HFF-Myc (cell line): ENCODE measurements at regions not wholly inside any gene's neighbourhood (a gene's known extent, or its start where the extent isn't known, plus 50 kb on each side); places are given as distances from the start of the nearest gene placed in this dataset.

Source experiments
- DNase-seq: peaks from one replicate; pipeline ENCODE4 v3.0.0-alpha.2; 2011; ENCODE audit warnings: low read depth; ENCODE audit errors: extremely low read depth
- H3K4me3 ChIP-seq: replicated peaks from 2 replicates; pipeline ENCODE4 v1.5.1; 2011; ENCODE audit warnings: low read depth, mild to moderate bottlenecking, control low read depth, low read length
- TF ChIP-seq, protein P1 (sequence below): IDR thresholded peaks from 2 replicates; pipeline ENCODE4 v1.5.1; 2012; ENCODE audit warnings: mild to moderate bottlenecking, low read depth, low read length, control low read depth; ENCODE audit errors: missing control alignments

DNA sequence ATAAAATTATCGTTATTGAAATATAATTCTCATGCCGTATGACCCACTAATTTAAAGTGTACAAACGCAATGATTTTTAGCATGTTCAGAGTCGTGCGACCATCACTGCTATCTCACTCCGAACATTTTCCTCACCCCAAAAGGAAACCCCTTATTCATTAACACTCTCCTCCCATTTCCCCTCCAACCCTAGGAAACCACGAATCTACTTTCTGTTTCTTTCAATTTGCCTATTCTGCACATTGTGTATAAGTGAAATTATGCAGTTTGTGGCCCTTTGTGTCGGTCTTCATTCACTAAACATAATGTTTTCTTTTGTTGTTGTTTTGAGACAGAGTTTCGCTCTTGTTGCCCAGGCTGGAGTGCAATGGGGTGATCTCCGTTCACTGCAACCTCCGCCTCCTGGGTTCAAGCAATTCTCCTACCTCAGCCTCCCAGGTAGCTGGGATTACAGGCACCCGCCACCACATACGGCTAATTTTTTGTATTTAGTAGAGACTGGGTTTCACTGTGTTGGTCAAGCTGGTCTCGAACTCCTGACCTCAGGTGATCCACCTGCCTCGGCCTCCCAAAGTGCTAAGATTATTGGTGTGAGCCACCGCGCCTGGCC is 99.7 kb upstream of the ZNF217 start:
- no peak for DNase-seq
- TF ChIP-seq, protein P1, sequence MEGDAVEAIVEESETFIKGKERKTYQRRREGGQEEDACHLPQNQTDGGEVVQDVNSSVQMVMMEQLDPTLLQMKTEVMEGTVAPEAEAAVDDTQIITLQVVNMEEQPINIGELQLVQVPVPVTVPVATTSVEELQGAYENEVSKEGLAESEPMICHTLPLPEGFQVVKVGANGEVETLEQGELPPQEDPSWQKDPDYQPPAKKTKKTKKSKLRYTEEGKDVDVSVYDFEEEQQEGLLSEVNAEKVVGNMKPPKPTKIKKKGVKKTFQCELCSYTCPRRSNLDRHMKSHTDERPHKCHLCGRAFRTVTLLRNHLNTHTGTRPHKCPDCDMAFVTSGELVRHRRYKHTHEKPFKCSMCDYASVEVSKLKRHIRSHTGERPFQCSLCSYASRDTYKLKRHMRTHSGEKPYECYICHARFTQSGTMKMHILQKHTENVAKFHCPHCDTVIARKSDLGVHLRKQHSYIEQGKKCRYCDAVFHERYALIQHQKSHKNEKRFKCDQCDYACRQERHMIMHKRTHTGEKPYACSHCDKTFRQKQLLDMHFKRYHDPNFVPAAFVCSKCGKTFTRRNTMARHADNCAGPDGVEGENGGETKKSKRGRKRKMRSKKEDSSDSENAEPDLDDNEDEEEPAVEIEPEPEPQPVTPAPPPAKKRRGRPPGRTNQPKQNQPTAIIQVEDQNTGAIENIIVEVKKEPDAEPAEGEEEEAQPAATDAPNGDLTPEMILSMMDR, result no peak
- H3K4me3 ChIP-seq, result no peak overlapping the region

GRCh38 chr20:53692465-53693067 is 98.9 kb upstream of the ZNF217 start:
- no peak for DNase-seq
- TF ChIP-seq, protein P1, result no peak

DNA sequence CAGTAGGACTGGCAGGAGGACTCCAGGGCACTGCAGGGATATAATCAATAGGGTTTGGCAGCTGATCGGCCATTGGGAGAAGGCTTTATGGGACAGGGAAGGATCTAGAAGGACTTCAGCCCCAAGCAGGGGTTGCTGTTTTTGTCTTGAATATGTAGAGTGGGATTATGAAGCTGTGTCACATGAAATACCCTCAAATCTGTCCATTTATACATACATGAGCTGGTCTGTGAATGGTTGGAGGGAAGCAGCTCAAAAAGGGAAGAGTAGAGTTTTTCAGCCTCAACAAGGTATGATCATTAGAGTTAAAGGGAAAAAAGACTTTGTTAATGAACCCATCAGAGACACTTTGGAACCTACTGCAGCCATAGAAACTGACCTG is 98.2 kb upstream of the ZNF217 start:
- H3K4me3 ChIP-seq, result no peak overlapping the region
- DNase-seq, result no peak
- TF ChIP-seq, protein P1, result no peak

More at GRCh38 chr20:53692465-53693067, 98.9 kb upstream of the ZNF217 start:
- H3K4me3 ChIP-seq, result no peak overlapping the region

GRCh38 chr20:53691060-53691810 is 97.6 kb upstream of the ZNF217 start:
- no peak overlapping the region for H3K4me3 ChIP-seq
- TF ChIP-seq, protein P1, result no peak
- no peak for DNase-seq

- DNase-seq, result no peak
- H3K4me3 ChIP-seq, result no peak overlapping the region
- TF ChIP-seq, protein P1, result no peak
These were observed 94.4 kb upstream of the ZNF217 start for GRCh38 chr20:53688085-53688484.

- DNase-seq, result no peak
- TF ChIP-seq, protein P1, result no peak
- no peak overlapping the region for H3K4me3 ChIP-seq
These were observed 91.5 kb upstream of the ZNF217 start for GRCh38 chr20:53685070-53685595.
